HG02610 (cell line): ENCODE measurements at regions not wholly inside any gene's neighbourhood (a gene's known extent, or its start where the extent isn't known, plus 50 kb on each side); places are given as distances from the start of the nearest gene placed in this dataset.
"Not testable (repeated sequence)": the region's sequence is repeated elsewhere in the genome, so short reads cannot be mapped to it uniquely, and the experiment has no call there.

Experiments
- ATAC-seq: cut with Tn5 transposase; IDR thresholded peaks from one replicate; pipeline ENCODE4 v1.9.1; 2021; ENCODE audit warnings: mild to moderate bottlenecking, moderate library complexity; ENCODE audit not compliant: unreplicated experiment

- no peak for ATAC-seq
Measured at GRCh38 chr10:29698773-29699490, 64.2 kb upstream of the SVIL start.

DNA sequence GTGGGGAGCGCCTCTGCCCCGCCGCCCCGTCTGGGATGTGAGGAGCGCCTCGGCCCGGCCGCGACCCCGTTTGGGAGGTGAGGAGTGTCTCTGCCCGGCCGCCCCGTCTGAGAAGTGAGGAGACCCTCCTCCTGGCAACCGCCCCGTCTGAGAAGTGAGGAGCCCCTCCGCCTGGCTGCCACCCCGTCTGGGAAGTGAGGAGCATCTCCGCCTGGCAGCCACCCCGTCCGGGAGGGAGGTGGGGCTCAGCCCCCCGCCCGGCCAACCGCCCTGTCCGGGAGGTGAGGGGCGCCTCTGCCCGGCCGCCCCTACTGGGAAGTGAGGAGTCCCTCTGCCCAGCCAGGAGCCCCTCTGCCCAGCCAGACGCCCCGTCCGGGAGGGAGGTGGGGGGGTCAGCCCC, 61.8 kb upstream of the SVIL start:
- ATAC-seq = not testable (repeated sequence)

GRCh38 chr10:29694121-29694520, 59.4 kb upstream of the SVIL start:
- ATAC-seq = no peak

DNA sequence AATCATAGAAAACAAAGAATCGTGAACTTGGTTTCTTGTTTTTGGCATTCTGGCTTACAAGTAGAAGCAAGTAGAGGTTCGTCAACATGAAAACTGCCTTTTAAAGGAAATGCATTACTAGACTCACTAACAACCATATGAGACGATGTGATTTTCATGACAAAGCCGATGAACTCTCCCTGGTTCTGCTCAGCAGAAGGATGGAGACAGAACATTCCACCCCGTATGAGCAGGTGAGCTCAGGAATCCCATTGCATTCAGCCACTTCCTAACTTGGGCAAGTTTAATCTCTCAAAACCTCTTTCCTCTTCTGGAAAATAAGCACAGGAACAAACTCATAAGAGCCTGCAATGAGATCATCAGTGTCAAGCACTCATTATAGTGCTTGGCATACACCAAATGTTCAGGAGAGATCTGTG, 57.4 kb upstream of the SVIL start:
- ATAC-seq = no peak

DNA sequence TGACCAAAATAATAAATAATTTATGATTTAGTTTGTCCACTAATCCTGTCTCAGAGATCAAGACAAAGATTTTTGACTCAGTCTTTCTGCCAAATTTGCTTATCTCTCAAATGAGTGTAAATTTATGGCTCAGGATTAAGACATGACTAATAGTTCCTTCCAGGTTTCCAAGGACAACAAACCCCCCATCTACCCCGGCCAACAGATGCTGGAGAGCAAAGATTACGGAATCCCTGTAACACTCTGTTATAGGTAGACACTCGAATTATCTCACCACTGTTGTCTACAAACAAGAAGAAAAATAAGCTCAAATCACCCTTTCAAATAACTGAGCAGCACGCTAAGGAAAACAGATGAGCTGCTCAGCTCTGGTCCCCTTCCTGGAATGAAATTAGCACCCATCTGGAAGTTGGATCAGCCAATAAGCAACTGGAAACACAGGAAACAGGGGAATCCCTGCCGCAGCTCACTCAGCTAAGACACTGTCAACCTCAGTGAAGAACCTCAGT, 56.8 kb upstream of the SVIL start:
- no peak for ATAC-seq

GRCh38 chr10:29689001-29689400, 54.2 kb upstream of the SVIL start:
- ATAC-seq = no peak

GRCh38 chr10:29688230-29688661, 53.5 kb upstream of the SVIL start:
- ATAC-seq = no peak

GRCh38 chr10:29687421-29688164, 52.8 kb upstream of the SVIL start:
- no peak for ATAC-seq

- no peak for ATAC-seq
Measured at GRCh38 chr10:29685506-29685905, 50.7 kb upstream of the SVIL start.
